NCI-H345 treated with DMSO at 0.1 percent for 48 hours (cell line): ENCODE measurements at regions not wholly inside any gene's neighbourhood (a gene's known extent, or its start where the extent isn't known, plus 50 kb on each side); places are given as distances from the start of the nearest gene placed in this dataset.
"Not testable (repeated sequence)": the region's sequence is repeated elsewhere in the genome, so short reads cannot be mapped to it uniquely, and the experiment has no call there.

Experiments used
- DNase-seq: peaks from one replicate; lab custom pipeline; 2025; ENCODE audit not compliant: unreplicated experiment; lab: John Stamatoyannopoulos, UW

GRCh38 chr10:8128511-8128910 lies 74.0 kb downstream of the GATA3 start:
- no peak for DNase-seq

- DNase-seq = no peak
Measured at GRCh38 chr10:8129438-8129837, 75.0 kb downstream of the GATA3 start.

- no peak for DNase-seq
Measured at GRCh38 chr10:8130973-8131911, 76.8 kb downstream of the GATA3 start.

- no peak for DNase-seq
Measured at GRCh38 chr10:8133146-8133545, 78.7 kb downstream of the GATA3 start.

- DNase-seq = no peak
Measured at GRCh38 chr10:8136736-8137135, 82.2 kb downstream of the GATA3 start.

GRCh38 chr10:8137272-8137681 lies 82.8 kb downstream of the GATA3 start:
- no peak for DNase-seq

GRCh38 chr10:8137726-8138125 lies 83.2 kb downstream of the GATA3 start:
- DNase-seq = no peak

GRCh38 chr10:8138471-8138870 lies 84.0 kb downstream of the GATA3 start:
- no peak for DNase-seq

- no peak for DNase-seq
Measured at GRCh38 chr10:8144496-8144895, 90.0 kb downstream of the GATA3 start.

- DNase-seq = no peak
Measured at GRCh38 chr10:8146650-8147049, 92.2 kb downstream of the GATA3 start.

GRCh38 chr10:8149991-8150390 lies 95.5 kb downstream of the GATA3 start:
- no peak for DNase-seq

- no peak for DNase-seq
Measured at GRCh38 chr10:8150401-8150905, 96.0 kb downstream of the GATA3 start.

GRCh38 chr10:8151086-8151485 lies 96.6 kb downstream of the GATA3 start:
- DNase-seq = no peak

GRCh38 chr10:8156918-8157317 lies 102.4 kb downstream of the GATA3 start:
- no peak for DNase-seq

- DNase-seq = no peak
Measured at GRCh38 chr10:8158193-8159071, 103.9 kb downstream of the GATA3 start.

GRCh38 chr10:8159341-8160165 lies 105.1 kb downstream of the GATA3 start:
- DNase-seq = no peak

GRCh38 chr10:8163824-8164223 lies 109.3 kb downstream of the GATA3 start:
- DNase-seq = no peak

- not testable (repeated sequence) for DNase-seq
Measured at GRCh38 chr10:8164640-8165039, 110.2 kb downstream of the GATA3 start.

GRCh38 chr10:8168836-8169235 lies 114.3 kb downstream of the GATA3 start:
- DNase-seq = no peak

- DNase-seq = no peak
Measured at GRCh38 chr10:8171008-8171407, 116.5 kb downstream of the GATA3 start.

GRCh38 chr10:8172604-8173003 lies 118.1 kb downstream of the GATA3 start:
- DNase-seq = no peak
